Neural progenitor cell (in vitro differentiated cells): ENCODE measurements at regions not wholly inside any gene's neighbourhood (a gene's known extent, or its start where the extent isn't known, plus 50 kb on each side); places are given as distances from the start of the nearest gene placed in this dataset.

Source experiments
- DNase-seq: peaks from one replicate; pipeline ENCODE4 v3.0.0-alpha.2; 2016; ENCODE audit warnings: low spot score
- H2AFZ ChIP-seq: fragments of 200-600 bp; sonication (generic); replicated peaks from 2 replicates; pipeline ENCODE4 v1.6.1; 2016; ENCODE audit warnings: antibody characterized with exemption
- H3F3A ChIP-seq: fragments of 200-600 bp; sonication (generic); 2 replicates; pipeline ENCODE4 v1.6.1; 2016; ENCODE audit warnings: antibody characterized with exemption, low read depth
- H3K27ac ChIP-seq: fragments of 200-600 bp; sonication (generic); 2 replicates; pipeline ENCODE4 v1.5.1; 2016; ENCODE audit warnings: mild to moderate bottlenecking
- H3K27me3 ChIP-seq: fragments of 200-600 bp; sonication (generic); 2 replicates; pipeline ENCODE4 v1.6.1; 2016; ENCODE audit warnings: mild to moderate bottlenecking, moderate library complexity
- H3K36me3 ChIP-seq: fragments of 200-600 bp; sonication (generic); 2 replicates; pipeline ENCODE4 v1.5.1; 2016
- H3K4me1 ChIP-seq: fragments of 200-600 bp; sonication (generic); 2 replicates; pipeline ENCODE4 v1.6.1; 2016; ENCODE audit warnings: mixed run types
- H3K4me2 ChIP-seq: fragments of 200-600 bp; sonication (generic); 2 replicates; pipeline ENCODE4 v1.6.1; 2016
- H3K4me3 ChIP-seq: fragments of 200-600 bp; sonication (generic); 2 replicates; pipeline ENCODE4 v1.5.1; 2016
- H3K79me2 ChIP-seq: fragments of 200-600 bp; sonication (generic); 2 replicates; pipeline ENCODE4 v1.6.1; 2016; ENCODE audit warnings: low read depth
- H3K9ac ChIP-seq: fragments of 200-600 bp; sonication (generic); 2 replicates; pipeline ENCODE4 v1.6.1; 2016
- H3K9me3 ChIP-seq: fragments of 200-600 bp; sonication (generic); 2 replicates; pipeline ENCODE4 v1.5.1; 2016; ENCODE audit warnings: low read depth
- H4K20me1 ChIP-seq: fragments of 200-600 bp; sonication (generic); 2 replicates; pipeline ENCODE4 v1.6.1; 2016; ENCODE audit warnings: low read depth
- H3K27ac Mint-ChIP-seq: 3 replicates; pipeline ENCODE4 v1.8.0; 2021; ENCODE audit warnings: mixed read lengths
- H3K27me3 Mint-ChIP-seq: 2 replicates; pipeline ENCODE4 v1.8.0; 2022; ENCODE audit warnings: low read depth, mild to moderate bottlenecking, inconsistent platforms, moderate library complexity, mixed read lengths; ENCODE audit not compliant: insufficient read depth
- H3K36me3 Mint-ChIP-seq: 3 replicates; pipeline ENCODE4 v1.8.0; 2021; ENCODE audit warnings: mixed read lengths
- H3K4me1 Mint-ChIP-seq: 3 replicates; pipeline ENCODE4 v1.8.0; 2021; ENCODE audit warnings: mixed read lengths
- H3K4me3 Mint-ChIP-seq: 3 replicates; pipeline ENCODE4 v1.8.0; 2021; ENCODE audit warnings: mild to moderate bottlenecking, moderate library complexity, mixed read lengths
- H3K9me3 Mint-ChIP-seq: 3 replicates; pipeline ENCODE4 v1.8.0; 2020; ENCODE audit warnings: mixed read lengths
- EZH2 ChIP-seq: fragments of 200-600 bp; sonication (generic); IDR thresholded peaks from 2 replicates; pipeline ENCODE4 v1.6.1; 2017; ENCODE audit warnings: antibody characterized with exemption, mild to moderate bottlenecking, moderate library complexity
- EZH2phosphoT487 ChIP-seq: fragments of 200-600 bp; sonication (generic); IDR thresholded peaks from 2 replicates; pipeline ENCODE4 v1.6.1; 2017; ENCODE audit warnings: antibody characterized with exemption
- TF ChIP-seq, protein P1 (sequence below): fragments of 200-600 bp; sonication (generic); IDR thresholded peaks from 2 replicates; pipeline ENCODE4 v1.5.1; 2017; ENCODE audit warnings: antibody characterized with exemption, mild to moderate bottlenecking

- H3K27me3 Mint-ChIP-seq, result peaks cover 9% of the 10 kb centered on the region
- Histone ChIP-seq H3K9me3 (no peaks in the 10 kb centered on the region), H4K20me1 (no peaks in the 10 kb centered on the region), H3K4me1 (peaks cover 6% of the 10 kb centered on the region), H3K79me2 (no peaks in the 10 kb centered on the region), H2AFZ (no peak overlapping the region), H3K27ac (no peak overlapping the region), H3K36me3 (no peaks in the 10 kb centered on the region), H3K9ac (no peak overlapping the region), H3K4me3 (no peak overlapping the region), H3K4me2 (no peak overlapping the region), H3K27me3 (no peaks in the 10 kb centered on the region), H3F3A (no peaks in the 10 kb centered on the region)
- H3K4me1 Mint-ChIP-seq, result peaks cover 10% of the 10 kb centered on the region
- TF ChIP-seq EZH2, result no peak
- DNase-seq, result no peak
- peaks cover 10% of the 10 kb centered on the region for H3K9me3 Mint-ChIP-seq
- H3K27ac Mint-ChIP-seq, result no peak overlapping the region
- H3K36me3 Mint-ChIP-seq, result no peaks in the 10 kb centered on the region
- H3K4me3 Mint-ChIP-seq, result no peak overlapping the region
These were observed 447.3 kb upstream of the NRP1 start for GRCh38 chr10:33781606-33782395.

DNA sequence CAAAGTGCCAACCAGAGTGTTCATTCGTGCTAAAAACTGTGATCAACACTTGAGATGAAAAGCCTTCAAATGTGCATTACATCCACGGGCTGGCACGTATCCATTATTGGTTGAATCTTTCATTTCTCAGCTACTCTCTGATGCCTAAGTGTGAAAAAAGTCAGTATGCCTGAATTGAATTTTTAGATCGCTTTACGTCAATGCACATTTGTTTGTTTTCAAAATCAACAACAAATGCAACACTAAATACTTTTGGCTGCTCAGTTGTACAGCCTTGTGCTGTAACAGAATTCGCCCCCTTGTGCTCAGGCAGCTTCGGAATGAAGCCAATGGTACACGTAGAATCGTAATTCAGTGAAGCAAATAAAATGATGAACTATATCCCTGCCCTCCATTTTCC lies 446.5 kb upstream of the NRP1 start:
- H3K36me3 ChIP-seq, result no peaks in the 10 kb centered on the region
- Mint-ChIP-seq H3K4me3 (no peak overlapping the region), H3K4me1 (peaks cover 13% of the 10 kb centered on the region), H3K9me3 (peaks cover 10% of the 10 kb centered on the region), H3K27ac (no peak overlapping the region), H3K36me3 (no peaks in the 10 kb centered on the region), H3K27me3 (peaks cover 10% of the 10 kb centered on the region)
- no peaks in the 10 kb centered on the region for H3F3A ChIP-seq
- no peak overlapping the region for H3K4me3 ChIP-seq
- H3K4me1 ChIP-seq, result peaks cover 6% of the 10 kb centered on the region
- H3K4me2 ChIP-seq, result no peak overlapping the region
- TF ChIP-seq, protein P1, sequence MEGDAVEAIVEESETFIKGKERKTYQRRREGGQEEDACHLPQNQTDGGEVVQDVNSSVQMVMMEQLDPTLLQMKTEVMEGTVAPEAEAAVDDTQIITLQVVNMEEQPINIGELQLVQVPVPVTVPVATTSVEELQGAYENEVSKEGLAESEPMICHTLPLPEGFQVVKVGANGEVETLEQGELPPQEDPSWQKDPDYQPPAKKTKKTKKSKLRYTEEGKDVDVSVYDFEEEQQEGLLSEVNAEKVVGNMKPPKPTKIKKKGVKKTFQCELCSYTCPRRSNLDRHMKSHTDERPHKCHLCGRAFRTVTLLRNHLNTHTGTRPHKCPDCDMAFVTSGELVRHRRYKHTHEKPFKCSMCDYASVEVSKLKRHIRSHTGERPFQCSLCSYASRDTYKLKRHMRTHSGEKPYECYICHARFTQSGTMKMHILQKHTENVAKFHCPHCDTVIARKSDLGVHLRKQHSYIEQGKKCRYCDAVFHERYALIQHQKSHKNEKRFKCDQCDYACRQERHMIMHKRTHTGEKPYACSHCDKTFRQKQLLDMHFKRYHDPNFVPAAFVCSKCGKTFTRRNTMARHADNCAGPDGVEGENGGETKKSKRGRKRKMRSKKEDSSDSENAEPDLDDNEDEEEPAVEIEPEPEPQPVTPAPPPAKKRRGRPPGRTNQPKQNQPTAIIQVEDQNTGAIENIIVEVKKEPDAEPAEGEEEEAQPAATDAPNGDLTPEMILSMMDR, result no peak
- TF ChIP-seq EZH2phosphoT487 (no peak), EZH2 (no peak)
- no peaks in the 10 kb centered on the region for H3K9me3 ChIP-seq
- no peak overlapping the region for H3K9ac ChIP-seq
- no peaks in the 10 kb centered on the region for H3K27me3 ChIP-seq
- H3K27ac ChIP-seq, result no peak overlapping the region
- H3K79me2 ChIP-seq, result no peaks in the 10 kb centered on the region
- no peaks in the 10 kb centered on the region for H4K20me1 ChIP-seq
- DNase-seq, result no peak
- no peak overlapping the region for H2AFZ ChIP-seq

- no peak overlapping the region for H3K4me2 ChIP-seq
- DNase-seq, result no peak
- H3K4me3 Mint-ChIP-seq, result no peak overlapping the region
These were observed 442.8 kb upstream of the NRP1 start for GRCh38 chr10:33777223-33777622.

More at GRCh38 chr10:33777223-33777622, 442.8 kb upstream of the NRP1 start:
- Histone ChIP-seq H3K79me2 (no peaks in the 10 kb centered on the region), H3K27me3 (peaks cover 7% of the 10 kb centered on the region), H3K36me3 (no peaks in the 10 kb centered on the region), H3K4me3 (no peak overlapping the region), H3K9me3 (no peaks in the 10 kb centered on the region), H3K9ac (no peak overlapping the region), H3F3A (peaks cover 16% of the 10 kb centered on the region), H3K27ac (no peak overlapping the region), H4K20me1 (no peaks in the 10 kb centered on the region), H2AFZ (no peak overlapping the region), H3K4me1 (peaks cover 23% of the 10 kb centered on the region)
- H3K27ac Mint-ChIP-seq, result peak overlapping the region; percentile 35
- H3K9me3 Mint-ChIP-seq, result no peaks in the 10 kb centered on the region
- H3K4me1 Mint-ChIP-seq, result peaks cover 32% of the 10 kb centered on the region
- no peaks in the 10 kb centered on the region for H3K36me3 Mint-ChIP-seq
- TF ChIP-seq EZH2phosphoT487, result no peak
- TF ChIP-seq EZH2, result no peak
- TF ChIP-seq, protein P1, result no peak
- H3K27me3 Mint-ChIP-seq, result peaks cover 8% of the 10 kb centered on the region
